ENCODE measurements at regions not wholly inside any gene's neighbourhood (a gene's known extent, or its start where the extent isn't known, plus 50 kb on each side); places are given as distances from the start of the nearest gene placed in this dataset.

- TF ChIP-seq GATA3 (IDR thresholded peaks at IDR 0.05; ENCODE audit: low read depth, low read length): no peak
- no peak for TF ChIP-seq GATA2 (IDR thresholded peaks at IDR 0.05; ENCODE audit: low read depth, low read length)
Measured at GRCh38 chr5:163383754-163384153, 53.6 kb upstream of the CCNG1 start.

All from SH-SY5Y (cell line).